GM12872 (cell line): ENCODE measurements at regions not wholly inside any gene's neighbourhood (a gene's known extent, or its start where the extent isn't known, plus 50 kb on each side); places are given as distances from the start of the nearest gene placed in this dataset.

Experiments used
- CTCF ChIP-seq: IDR thresholded peaks from 3 replicates; pipeline ENCODE4 v1.5.1; 2011; ENCODE audit warnings: low read depth, mild to moderate bottlenecking, low read length, moderate library complexity; ENCODE audit not compliant: insufficient read depth

- no peak for TF ChIP-seq CTCF
These were observed 56.1 kb downstream of the KCNRG start for GRCh38 chr13:50071379-50071778.

GRCh38 chr13:50072676-50073075 lies 57.4 kb downstream of the KCNRG start:
- no peak for TF ChIP-seq CTCF

- no peak for TF ChIP-seq CTCF
These were observed 58.1 kb downstream of the KCNRG start for GRCh38 chr13:50073340-50073739.

GRCh38 chr13:50074843-50075242 lies 59.6 kb downstream of the KCNRG start:
- no peak for TF ChIP-seq CTCF

DNA sequence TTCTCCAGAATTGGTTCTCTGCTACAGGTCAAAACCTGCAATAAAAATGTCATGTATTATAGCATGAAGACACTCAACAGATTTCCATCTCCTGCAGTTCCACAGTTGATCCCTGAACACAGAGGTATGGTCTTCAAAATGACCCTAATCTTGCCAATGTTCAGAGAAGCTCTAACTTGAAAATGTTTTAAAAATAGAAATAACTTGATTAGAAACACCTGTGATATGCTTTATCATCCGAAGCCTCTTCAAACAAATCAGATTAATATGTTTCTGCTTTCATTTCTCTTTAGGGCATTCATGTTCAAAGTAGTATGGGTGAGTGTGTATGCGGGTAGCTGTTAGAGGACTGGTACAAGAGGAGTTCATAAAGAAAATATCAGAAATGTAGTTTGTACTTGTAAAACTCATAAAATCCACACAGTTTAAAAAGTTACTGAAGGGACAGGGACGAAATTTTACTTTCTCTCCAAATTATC lies 60.4 kb downstream of the KCNRG start:
- TF ChIP-seq CTCF, result no peak

- no peak for TF ChIP-seq CTCF
These were observed 62.2 kb downstream of the KCNRG start for GRCh38 chr13:50077431-50077830.

GRCh38 chr13:50078231-50078894 lies 63.1 kb downstream of the KCNRG start:
- no peak for TF ChIP-seq CTCF
